GM18867 (cell line): ENCODE measurements at regions not wholly inside any gene's neighbourhood (a gene's known extent, or its start where the extent isn't known, plus 50 kb on each side); places are given as distances from the start of the nearest gene placed in this dataset.

ENCODE experiments used
- ATAC-seq: cut with Tn5 transposase; IDR thresholded peaks from one replicate; pipeline ENCODE4 v1.9.1; 2021; ENCODE audit warnings: mild to moderate bottlenecking, moderate library complexity; ENCODE audit not compliant: unreplicated experiment

GRCh38 chr5:148708854-148709253 is 54.5 kb upstream of the HTR4 start:
- no peak for ATAC-seq

DNA sequence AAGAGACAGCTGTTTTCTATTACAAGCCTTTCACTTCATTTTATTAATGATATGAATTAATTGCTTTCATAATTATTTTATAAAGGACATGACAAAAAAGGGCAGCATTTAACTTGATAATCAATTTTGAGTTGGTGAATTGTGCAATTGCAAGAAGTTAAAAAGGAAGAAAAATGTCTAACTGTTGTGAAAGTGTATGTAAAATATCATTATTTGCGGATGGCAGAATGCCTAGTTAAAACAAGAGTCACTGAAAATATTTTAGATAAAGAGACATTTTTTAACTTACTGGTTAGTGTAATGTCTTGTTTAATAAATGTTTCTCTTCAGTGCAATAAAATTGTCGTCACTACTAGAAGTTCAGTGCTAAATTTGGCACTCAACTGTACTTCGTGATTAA is 57.6 kb upstream of the HTR4 start:
- ATAC-seq = no peak

- ATAC-seq = no peak
Observed at GRCh38 chr5:148713735-148714508, 59.6 kb upstream of the HTR4 start.

GRCh38 chr5:148716716-148717115 is 62.4 kb upstream of the HTR4 start:
- no peak for ATAC-seq

DNA sequence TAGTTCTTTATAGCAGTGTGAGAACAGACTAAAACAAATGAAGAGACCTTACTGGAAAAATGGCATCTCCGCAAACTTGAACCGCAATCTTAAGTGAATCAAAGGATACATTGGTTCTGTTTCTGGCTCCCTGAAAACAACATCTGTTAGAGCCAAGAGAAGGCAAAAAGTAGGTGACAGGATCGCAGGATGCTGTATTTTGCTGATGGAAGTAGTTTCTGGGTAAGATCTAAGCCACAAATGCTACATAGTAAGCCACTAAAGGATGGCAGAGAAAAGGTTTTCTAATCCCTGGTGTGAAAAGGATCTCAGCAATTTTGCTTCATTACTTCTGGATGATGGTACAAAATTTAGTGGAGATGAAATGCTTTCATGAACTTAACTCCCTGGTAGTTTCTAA is 63.3 kb upstream of the HTR4 start:
- no peak for ATAC-seq

GRCh38 chr5:148719605-148720004 is 65.3 kb upstream of the HTR4 start:
- no peak for ATAC-seq

DNA sequence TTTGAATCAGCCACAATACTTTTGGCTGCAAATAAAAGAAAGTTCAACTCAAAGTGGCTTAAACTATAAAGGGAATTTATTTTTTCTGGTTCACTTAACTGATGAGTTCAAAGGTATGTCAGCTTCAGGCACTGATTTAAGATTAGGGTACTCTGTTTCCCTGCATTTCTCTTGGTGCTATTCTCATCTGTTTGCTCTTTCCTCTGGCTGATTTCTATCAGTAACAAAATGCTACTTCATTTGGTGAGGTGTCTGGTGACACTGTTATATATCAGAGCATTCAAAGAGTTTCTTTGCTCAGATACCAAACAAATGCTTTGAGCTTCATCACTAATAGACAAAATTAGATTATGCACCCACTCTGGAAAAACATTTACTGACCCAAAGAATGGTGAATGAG is 65.9 kb upstream of the HTR4 start:
- no peak for ATAC-seq

DNA sequence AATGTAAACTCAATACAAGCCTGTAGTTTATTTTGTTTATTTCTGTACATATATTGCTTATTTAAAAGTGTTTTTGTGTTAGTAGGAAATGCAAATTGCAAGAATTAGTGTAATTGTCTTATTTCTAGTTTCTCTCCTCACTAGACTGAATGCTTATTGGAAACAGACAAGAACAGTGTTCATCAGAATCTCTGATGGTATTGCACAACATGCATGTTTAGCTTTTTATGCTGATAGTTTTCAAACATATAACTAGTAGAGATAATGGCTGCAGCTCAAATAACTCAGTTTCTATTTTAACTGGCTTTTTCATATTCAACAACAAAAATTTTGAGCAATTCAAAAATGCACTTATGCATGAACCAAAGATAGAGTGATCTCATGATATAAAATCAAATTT is 68.8 kb upstream of the HTR4 start:
- no peak for ATAC-seq

DNA sequence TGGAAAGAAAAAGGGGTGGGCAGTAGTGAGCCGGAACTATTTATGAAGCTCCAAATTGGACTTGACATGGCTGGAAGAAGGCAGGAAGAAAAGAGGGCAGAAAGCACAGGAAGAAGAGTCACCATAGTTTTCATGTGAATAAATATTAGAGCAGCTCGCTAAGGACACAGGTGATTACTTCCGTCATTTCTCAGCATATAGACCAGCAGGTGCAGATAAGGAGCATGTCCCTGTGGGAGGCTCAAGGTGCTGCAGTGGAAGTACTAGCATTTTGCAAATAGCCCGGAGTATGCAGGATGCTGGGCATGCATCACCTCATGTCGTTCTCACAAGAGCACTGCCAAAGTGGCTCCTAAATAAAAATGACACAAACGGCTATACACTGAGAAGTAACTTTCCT is 71.3 kb upstream of the HTR4 start:
- ATAC-seq = no peak

DNA sequence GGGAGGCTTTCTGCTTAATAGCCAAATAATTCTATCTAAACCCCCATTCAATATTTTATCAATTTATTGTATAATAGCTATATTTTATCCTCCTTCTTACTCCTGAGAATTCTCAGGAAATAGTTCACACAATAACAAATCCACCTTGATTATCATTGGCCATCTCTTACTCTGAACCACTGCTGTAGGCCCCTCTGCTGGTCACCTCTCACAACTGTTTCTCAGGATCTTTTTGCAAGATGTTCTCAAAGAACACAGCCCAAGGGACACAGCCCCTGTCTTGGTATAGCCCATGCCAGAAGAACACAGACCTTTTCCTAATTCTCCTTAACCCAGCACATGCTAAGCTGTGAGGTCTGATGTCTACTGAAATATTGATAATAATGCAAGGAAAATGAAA is 74.9 kb upstream of the HTR4 start:
- no peak for ATAC-seq

DNA sequence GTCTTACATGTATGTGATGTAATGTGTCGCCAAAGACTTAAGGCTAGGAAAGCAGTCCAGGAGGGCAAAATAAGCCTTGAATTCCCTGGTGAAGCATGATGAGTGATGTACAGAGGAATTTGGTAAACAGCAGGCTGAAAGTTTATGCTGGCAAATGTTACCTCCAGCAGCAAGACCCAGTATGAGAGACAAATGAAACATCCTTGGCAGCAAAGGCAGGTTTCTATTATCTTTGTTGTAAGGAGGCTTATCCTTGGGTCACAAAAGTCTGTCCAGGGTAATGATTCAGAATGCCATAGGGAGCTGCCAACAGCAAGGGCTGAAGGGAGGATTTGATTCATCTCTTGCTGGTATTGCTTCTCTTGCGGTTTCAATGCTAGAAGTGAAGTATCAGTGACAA is 75.9 kb upstream of the HTR4 start:
- no peak for ATAC-seq

- ATAC-seq = peak; percentile 94
Observed at GRCh38 chr5:148730942-148731898, 76.9 kb upstream of the HTR4 start.

DNA sequence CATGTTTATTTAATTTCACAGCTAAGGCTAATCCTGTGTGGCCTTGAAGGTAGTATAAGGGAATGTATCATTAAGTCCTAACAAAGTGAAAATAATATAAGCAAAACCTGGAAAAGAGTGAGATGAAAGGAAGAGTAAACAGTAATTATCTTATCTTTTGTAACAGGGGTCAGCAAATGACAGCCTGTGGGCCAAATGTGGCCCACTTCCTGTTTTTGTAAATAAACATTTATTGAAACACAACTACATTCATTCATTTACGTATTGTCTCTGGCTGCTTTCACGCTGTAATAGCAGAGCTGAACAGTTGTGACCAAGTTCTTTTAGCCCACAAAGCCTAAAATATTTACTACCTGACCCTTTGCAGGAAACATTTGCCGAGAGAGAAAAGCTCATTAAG is 78.4 kb upstream of the HTR4 start:
- ATAC-seq = no peak

DNA sequence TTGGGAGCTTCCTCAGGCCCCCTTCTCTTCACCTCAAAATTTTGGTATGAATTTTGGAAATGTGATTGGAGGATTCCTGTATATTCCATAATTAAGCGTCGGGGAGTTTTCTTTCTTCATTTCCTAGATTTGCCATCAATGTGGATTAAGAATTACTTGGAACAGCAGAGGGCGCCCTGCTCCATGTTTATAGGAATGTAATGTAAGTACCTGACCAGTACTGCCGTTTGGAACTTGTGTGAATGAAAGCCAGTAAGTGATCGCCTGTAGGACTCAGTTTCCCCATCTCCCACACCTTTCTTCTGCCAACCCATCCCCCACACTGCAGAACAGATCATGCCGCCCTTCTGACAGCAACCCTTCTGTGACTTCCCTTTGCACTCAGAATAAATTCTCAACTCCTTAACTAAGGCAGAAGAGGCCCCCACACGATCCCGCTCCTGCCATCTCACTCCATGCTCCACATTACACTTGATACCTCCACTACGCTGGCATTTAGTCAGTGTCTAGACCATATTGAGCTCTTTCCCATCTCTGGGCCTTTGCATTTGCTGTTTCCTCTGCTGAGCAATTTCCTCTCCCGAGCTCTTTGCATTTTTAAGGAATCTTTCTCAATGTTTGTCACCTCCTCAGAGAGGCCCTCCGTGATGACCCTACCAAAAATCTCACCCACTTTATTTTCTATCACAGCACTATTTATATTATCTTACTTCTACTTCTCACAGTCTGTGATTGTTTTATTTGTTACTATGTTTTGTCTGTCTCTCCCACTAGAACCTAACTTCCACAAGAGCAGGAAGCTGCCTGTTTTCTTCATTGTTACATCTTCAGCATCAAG is 79.5 kb upstream of the HTR4 start:
- ATAC-seq = peak; percentile 31

DNA sequence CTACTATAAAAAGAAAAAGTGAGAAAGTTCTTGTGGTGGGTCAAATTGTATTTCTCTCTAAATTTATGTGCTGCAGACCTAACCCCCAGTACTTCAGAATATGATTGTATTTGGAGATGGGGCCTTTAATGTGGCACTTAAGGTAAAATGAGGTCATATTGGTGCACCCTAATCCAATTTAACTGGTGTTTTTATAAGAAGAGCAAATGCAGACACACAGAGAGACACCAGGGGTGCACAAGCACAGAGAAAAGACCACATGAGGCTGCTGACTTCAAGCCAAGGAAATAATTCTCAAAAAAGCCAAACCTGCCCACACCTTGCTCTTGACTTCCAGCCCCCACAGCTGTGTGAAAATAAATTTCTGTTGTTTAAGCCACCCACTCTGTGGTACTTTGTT is 80.2 kb upstream of the HTR4 start:
- no peak for ATAC-seq

DNA sequence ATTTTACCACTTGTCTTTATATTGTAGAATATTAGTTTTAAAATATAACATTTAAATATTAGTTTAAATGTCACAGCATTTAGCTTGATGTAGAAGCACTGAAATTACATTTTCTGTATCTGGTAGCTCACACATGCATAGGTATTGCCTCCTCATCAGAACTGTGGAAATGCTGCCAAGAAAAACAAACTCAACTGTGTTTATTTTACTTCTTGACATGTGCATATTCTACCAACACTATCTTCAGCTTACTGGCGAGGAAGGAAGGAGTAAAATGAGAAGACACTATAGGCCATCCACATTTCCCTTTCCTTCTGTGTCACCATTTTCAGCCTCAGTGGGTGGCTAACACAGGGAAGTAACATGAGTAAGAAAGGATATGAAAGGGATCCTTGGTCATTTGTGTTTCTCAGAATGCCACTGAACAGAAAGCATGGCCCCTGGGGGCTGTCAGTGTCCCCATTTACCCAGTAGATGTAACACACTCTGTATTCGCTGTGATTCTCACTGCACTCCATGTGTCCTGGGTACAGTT is 81.0 kb upstream of the HTR4 start:
- ATAC-seq = no peak

- no peak for ATAC-seq
Observed at GRCh38 chr5:148739023-148739422, 84.7 kb upstream of the HTR4 start.

DNA sequence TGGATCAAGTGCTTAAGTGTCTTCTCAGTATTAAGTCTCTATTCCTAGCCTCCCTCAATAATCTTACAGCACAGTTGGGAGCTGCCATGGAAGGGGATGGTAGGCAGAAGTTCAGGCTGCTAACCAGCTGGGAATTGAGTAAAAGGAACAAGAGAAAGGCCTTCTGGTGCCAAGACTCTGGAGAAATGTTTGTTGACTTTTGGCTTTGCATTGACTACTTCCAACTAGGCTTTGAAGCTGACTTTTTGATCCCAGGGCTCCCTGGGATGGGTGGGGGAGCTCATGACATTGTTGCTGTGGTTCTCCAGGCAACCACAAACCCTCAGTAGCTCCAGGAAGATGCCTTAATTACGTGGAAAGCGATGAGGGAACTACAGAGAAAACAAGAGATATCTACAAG is 85.2 kb upstream of the HTR4 start:
- no peak for ATAC-seq

GRCh38 chr5:148740079-148740858 is 85.9 kb upstream of the HTR4 start:
- ATAC-seq = no peak
